Testis (tissue), 2 donors: ENCODE measurements at regions not wholly inside any gene's neighbourhood (a gene's known extent, or its start where the extent isn't known, plus 50 kb on each side); places are given as distances from the start of the nearest gene placed in this dataset.

Experiments used
- POLR2A ChIP-seq: fragments of 450-650 bp; IDR thresholded peaks from one replicate; pipeline ENCODE4 v1.6.1; 2017; ENCODE audit warnings: antibody characterized with exemption, mild to moderate bottlenecking, moderate library complexity
- TF ChIP-seq, protein P1 (sequence below), 3 experiments: fragments of 450-650 bp in 2 of 3; fragments of 200-600 bp in 1 of 3; sonication (generic) in 1 of 3; IDR thresholded peaks; one replicate each; pipeline ENCODE4 v1.5.1; 2016 to 2019; ENCODE audit warnings: antibody characterized with exemption in 3 of 3, mild to moderate bottlenecking in 2 of 3, moderate library complexity in 1 of 3

DNA sequence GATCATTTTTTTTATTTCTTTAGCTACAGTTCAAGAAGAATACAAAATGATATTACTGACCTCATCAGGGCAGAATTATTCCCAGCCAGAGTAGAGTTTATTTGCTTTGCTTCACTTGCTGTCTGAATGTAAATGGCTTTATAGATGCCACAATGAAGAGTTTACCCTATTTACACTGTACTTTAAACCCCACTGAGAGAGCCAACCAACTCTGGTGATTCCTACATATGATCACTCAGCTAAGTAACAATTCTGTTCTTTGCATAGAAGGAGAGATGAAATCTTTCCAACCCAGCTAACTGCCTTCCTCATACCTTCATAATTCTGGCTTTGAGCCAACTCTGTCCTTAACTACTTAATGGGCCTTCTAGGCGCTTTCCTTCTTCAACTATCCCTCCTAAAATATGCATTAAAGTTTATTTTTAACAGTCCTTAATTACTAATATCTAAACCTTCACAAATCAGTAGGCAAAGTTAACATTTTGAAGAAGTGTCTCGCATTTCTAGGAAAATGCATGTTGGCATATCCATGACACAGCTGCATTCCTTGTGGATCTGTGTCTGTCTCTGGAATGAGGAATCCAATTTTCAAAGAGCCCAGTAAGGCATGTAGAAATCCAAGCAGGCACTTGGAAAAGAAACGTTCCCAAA, 284.8 kb upstream of the GRAMD2B start:
- TF ChIP-seq, protein P1, sequence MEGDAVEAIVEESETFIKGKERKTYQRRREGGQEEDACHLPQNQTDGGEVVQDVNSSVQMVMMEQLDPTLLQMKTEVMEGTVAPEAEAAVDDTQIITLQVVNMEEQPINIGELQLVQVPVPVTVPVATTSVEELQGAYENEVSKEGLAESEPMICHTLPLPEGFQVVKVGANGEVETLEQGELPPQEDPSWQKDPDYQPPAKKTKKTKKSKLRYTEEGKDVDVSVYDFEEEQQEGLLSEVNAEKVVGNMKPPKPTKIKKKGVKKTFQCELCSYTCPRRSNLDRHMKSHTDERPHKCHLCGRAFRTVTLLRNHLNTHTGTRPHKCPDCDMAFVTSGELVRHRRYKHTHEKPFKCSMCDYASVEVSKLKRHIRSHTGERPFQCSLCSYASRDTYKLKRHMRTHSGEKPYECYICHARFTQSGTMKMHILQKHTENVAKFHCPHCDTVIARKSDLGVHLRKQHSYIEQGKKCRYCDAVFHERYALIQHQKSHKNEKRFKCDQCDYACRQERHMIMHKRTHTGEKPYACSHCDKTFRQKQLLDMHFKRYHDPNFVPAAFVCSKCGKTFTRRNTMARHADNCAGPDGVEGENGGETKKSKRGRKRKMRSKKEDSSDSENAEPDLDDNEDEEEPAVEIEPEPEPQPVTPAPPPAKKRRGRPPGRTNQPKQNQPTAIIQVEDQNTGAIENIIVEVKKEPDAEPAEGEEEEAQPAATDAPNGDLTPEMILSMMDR (IDR thresholded peaks at IDR 0.05), result no peak
- TF ChIP-seq POLR2A, result no peak
